Stimulated activated naive B cell treated with anti-CD40 and anti-IgM and Interleukin-4, amounts not matched to agents 10 μg/mL and 1 μg/mL and 100 μg/mL, for 72 hours (primary cell): ENCODE measurements at regions not wholly inside any gene's neighbourhood (a gene's known extent, or its start where the extent isn't known, plus 50 kb on each side); places are given as distances from the start of the nearest gene placed in this dataset.

Experiments used
- ATAC-seq, 2 donors: fragments of 150-1000 bp; cut with Tn5 transposase; replicated peaks; 2 replicates each; pipeline ENCODE4 v1.10.0; 2021; ENCODE audit warnings: moderate library complexity in 1 of 2
- DNase-seq: peaks from one replicate; pipeline ENCODE4 v3.0.0; 2021
- H3K27ac Mint-ChIP-seq: one replicate; pipeline ENCODE4 v1.8.0; 2022; ENCODE audit warnings: mild to moderate bottlenecking, mixed read lengths
- H3K27me3 Mint-ChIP-seq, 2 donors: one replicate each; pipeline ENCODE4 v1.8.0; 2022; ENCODE audit warnings: mixed read lengths in 2 of 2
- H3K36me3 Mint-ChIP-seq, 2 donors: one replicate each; pipeline ENCODE4 v1.8.0; 2022; ENCODE audit warnings: mixed read lengths in 2 of 2, mild to moderate bottlenecking in 1 of 2
- H3K4me1 Mint-ChIP-seq, 2 donors: one replicate each; pipeline ENCODE4 v1.8.0; 2022; ENCODE audit warnings: mixed read lengths in 2 of 2, mild to moderate bottlenecking in 1 of 2
- H3K4me3 Mint-ChIP-seq, 2 donors: one replicate each; pipeline ENCODE4 v1.8.0; 2022; ENCODE audit warnings: mild to moderate bottlenecking in 2 of 2, mixed read lengths in 2 of 2, moderate library complexity in 1 of 2
- H3K9me3 Mint-ChIP-seq, 2 donors: one replicate each; pipeline ENCODE4 v1.8.0; 2022; ENCODE audit warnings: mixed read lengths in 2 of 2, mild to moderate bottlenecking in 1 of 2

DNA sequence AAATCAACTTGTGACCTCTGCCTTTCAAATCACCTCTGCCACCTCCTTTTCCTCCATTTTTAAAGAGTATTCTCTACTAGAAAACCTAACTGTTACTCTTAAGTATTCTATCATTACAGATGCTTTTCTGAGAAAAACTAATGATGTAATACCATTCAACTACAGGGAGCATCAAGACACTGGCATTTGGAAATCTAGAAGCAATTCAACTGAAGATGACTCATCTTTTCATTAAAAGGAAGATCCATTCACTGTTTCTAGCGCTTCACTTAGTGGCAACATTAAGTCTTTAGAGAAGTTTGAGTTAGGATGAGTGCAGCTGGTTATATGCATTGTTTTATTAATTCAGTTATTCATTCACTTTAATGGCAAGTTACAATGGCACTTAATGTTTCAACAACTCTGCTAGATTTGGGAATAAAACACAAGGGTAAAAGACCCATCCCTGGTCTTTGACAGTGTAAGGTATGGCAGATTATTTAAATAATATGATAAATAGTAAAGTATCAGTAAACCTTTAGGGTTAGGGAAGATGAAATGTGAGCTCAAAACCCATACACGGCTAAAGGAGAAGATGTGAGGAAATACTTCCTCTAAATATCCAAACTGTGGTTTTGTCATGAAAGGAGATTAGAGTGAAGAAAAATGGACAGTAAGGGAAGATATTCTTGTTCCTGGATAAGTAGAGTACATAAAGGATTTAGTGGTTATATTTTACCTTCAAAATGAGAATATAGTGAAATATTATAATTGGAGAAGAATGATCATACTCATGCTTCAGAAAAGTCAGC is 61.7 kb downstream of the KCNJ2 start:
- Mint-ChIP-seq H3K4me3 (no peak overlapping the region), H3K27ac (no peak overlapping the region), H3K9me3 (peaks cover 0 to 3% of the 10 kb centered on the region in 2 donors), H3K36me3 (no peaks in the 10 kb centered on the region), H3K27me3 (peaks cover 4 to 18% of the 10 kb centered on the region in 2 donors), H3K4me1 (no peaks in the 10 kb centered on the region)
- no peak for DNase-seq
- no peak for ATAC-seq

DNA sequence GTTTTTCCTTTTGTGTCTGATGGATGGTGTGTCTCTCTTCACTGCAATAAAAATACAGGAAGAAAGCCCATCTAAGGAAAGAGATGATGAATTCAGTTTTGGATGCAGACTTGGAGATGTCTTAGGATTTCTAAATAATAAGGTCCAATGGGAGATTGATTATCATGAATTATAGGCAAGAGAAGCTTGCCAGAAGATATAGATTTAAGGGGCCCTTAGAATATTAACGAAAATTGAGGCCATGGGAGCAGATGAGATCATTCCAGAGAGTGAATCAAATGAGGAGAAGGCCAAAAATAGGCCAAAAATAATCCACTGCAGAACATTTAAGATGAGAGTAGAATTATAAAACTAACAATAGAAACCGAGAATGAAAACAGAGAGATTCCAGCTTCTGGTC is 63.1 kb downstream of the KCNJ2 start:
- no peaks in the 10 kb centered on the region for H3K36me3 Mint-ChIP-seq
- no peak overlapping the region for H3K27ac Mint-ChIP-seq
- H3K4me1 Mint-ChIP-seq = no peaks in the 10 kb centered on the region
- H3K27me3 Mint-ChIP-seq = peaks cover 0 to 12% of the 10 kb centered on the region in 2 donors
- H3K9me3 Mint-ChIP-seq = peaks cover 0 to 3% of the 10 kb centered on the region in 2 donors
- H3K4me3 Mint-ChIP-seq = no peak overlapping the region
- no peak for ATAC-seq
- no peak for DNase-seq

DNA sequence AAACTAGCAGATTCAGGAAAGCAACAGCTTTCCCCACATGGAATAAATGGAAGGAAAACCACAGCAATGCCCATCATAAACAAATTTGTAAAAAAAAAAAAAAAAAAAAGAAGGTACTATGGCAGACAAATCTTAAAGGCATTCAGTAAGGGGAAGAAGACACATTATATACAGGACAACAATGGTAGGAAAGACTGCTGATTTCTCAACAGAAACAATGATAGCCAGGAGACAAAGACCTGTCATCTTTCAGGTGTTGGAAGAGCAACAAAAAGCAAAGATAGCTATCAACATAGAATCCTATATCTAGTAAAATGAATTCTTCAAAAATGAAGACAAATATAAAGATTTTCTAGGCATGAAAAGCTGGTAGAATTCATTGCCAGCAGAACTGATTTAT is 65.9 kb downstream of the KCNJ2 start:
- DNase-seq (no peak), ATAC-seq (no peak)
- H3K4me1 Mint-ChIP-seq = no peaks in the 10 kb centered on the region
- H3K27me3 Mint-ChIP-seq = peaks cover 0 to 14% of the 10 kb centered on the region in 2 donors
- no peaks in the 10 kb centered on the region for H3K36me3 Mint-ChIP-seq
- H3K27ac Mint-ChIP-seq = no peak overlapping the region
- no peak overlapping the region for H3K4me3 Mint-ChIP-seq
- H3K9me3 Mint-ChIP-seq = peaks cover 0 to 3% of the 10 kb centered on the region in 2 donors

DNA sequence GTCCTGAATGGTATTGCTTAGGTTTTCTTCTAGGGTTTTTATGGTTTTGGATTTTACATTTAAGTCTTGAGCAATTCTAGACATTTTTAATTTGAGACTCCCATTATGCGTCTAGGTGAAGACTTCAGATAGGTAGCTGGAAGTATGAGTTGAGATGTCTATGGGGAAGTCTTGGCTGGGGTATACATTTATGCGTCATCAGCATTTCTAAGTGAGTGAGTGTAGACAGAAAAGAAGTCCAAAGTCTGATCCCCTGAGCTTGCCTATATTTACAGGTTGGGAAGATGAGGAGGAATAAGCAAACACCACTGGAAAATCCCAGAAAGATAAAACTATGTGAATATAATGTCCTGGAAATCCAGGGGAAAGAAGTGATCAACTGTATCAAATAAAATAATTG is 68.9 kb downstream of the KCNJ2 start:
- Mint-ChIP-seq H3K36me3 (no peaks in the 10 kb centered on the region), H3K9me3 (peaks cover 0 to 3% of the 10 kb centered on the region in 2 donors), H3K27me3 (peaks cover 0 to 8% of the 10 kb centered on the region in 2 donors), H3K27ac (no peak overlapping the region), H3K4me3 (no peak overlapping the region), H3K4me1 (no peaks in the 10 kb centered on the region)
- no peak for DNase-seq
- no peak for ATAC-seq

DNA sequence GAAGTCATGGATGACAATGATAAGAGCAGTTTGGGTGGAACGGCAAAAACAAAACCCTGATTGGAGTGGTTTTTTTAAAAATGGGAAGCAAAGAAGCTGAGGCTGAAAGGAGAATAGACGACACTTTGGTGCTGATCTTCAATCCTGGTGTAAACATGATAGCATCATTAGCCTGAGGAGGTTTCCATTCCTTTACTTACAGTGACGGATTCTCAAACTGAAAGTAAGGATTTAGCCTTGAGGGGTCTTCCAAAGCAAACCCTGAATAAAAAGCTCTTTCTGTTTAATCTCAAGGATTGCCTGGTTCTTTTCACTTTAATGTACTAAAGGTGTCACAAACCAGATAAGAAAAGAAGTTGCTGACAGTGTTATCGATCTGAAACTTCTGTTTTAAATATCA is 69.3 kb downstream of the KCNJ2 start:
- Mint-ChIP-seq H3K27ac (no peak overlapping the region), H3K9me3 (peaks cover 0 to 3% of the 10 kb centered on the region in 2 donors), H3K4me3 (no peak overlapping the region), H3K27me3 (peaks cover 0 to 8% of the 10 kb centered on the region in 2 donors), H3K4me1 (no peaks in the 10 kb centered on the region), H3K36me3 (no peaks in the 10 kb centered on the region)
- DNase-seq (no peak), ATAC-seq (no peak)

DNA sequence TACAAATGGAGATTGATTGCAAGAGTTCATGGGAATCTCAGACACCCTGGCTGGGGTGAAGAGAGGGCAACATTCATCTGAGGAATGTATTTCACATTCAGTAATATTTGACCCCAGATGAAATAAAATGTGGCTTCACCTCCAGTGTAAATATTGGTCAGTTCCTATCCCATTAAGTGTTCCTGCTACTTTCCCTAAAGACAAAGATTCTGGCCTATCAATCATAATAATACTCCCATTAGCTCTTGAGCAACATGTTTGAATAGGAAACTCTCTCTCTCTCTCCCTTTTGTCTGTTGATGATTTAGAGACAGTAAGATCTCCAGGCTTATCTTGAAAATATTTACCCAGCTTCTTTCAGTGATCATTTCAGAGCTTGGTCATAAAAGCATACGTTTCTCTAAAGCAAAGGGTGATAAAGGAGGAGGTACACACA is 70.1 kb downstream of the KCNJ2 start:
- peaks cover 0 to 8% of the 10 kb centered on the region in 2 donors for H3K27me3 Mint-ChIP-seq
- H3K27ac Mint-ChIP-seq = no peak overlapping the region
- ATAC-seq = no peak
- peaks cover 0 to 1% of the 10 kb centered on the region in 2 donors for H3K9me3 Mint-ChIP-seq
- H3K36me3 Mint-ChIP-seq = no peaks in the 10 kb centered on the region
- no peaks in the 10 kb centered on the region for H3K4me1 Mint-ChIP-seq
- H3K4me3 Mint-ChIP-seq = no peak overlapping the region
- no peak for DNase-seq

DNA sequence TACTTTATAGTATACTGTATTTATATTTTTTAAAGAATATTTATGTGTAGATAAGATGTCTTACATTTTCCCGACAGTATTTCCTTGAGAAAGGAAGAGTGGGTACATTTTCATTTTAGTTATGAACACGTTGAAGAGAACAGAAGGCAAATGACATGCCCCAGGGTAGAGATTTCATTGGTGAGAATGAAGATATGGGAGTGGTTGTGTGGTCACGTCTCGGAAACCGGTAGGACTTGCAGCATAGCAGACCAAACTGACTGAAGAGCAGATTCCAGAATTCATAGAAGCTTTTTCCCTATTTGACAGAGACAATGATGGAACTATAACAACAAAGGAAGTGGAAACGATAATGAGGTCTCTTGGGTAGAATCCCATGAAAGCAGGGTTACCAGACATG is 71.7 kb downstream of the KCNJ2 start:
- Mint-ChIP-seq H3K36me3 (no peaks in the 10 kb centered on the region), H3K27ac (no peak overlapping the region), H3K9me3 (no peaks in the 10 kb centered on the region), H3K27me3 (peaks cover 0 to 8% of the 10 kb centered on the region in 2 donors), H3K4me1 (no peaks in the 10 kb centered on the region), H3K4me3 (no peak overlapping the region)
- DNase-seq (no peak), ATAC-seq (no peak)

DNA sequence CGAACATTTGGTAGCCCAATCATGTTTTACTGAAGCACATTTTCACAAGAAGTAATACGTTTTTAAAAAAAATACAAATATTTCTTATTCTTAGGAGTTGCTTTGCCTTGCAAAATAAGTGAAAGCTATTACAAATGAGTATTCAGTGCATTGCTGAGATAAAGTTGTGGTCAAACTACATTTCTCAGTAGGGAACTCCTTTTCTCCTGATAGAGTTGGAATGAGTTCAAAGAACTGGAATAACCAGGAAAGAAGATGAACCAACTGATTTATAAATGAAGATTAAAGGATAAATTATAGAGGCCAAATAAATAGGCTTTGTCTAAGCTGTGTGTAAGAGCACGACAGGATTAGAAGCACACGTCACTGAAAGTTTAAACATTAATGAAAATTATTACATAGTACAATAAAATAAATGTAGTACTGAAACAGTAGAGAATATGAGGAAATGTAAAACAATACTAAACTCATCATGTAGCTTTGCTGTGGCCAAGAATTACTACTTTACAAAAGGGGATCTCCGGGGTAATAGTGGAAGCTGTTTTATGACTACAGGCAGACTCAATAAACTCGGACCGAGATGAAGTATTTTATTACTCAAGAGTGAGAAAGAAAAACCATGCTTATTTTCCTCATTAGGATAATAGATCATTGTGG is 73.6 kb downstream of the KCNJ2 start:
- no peak for DNase-seq
- ATAC-seq = no peak
- H3K27ac Mint-ChIP-seq = no peak overlapping the region
- no peaks in the 10 kb centered on the region for H3K36me3 Mint-ChIP-seq
- H3K9me3 Mint-ChIP-seq = no peaks in the 10 kb centered on the region
- no peaks in the 10 kb centered on the region for H3K4me1 Mint-ChIP-seq
- no peak overlapping the region for H3K4me3 Mint-ChIP-seq
- H3K27me3 Mint-ChIP-seq = peaks cover 0 to 7% of the 10 kb centered on the region in 2 donors

DNA sequence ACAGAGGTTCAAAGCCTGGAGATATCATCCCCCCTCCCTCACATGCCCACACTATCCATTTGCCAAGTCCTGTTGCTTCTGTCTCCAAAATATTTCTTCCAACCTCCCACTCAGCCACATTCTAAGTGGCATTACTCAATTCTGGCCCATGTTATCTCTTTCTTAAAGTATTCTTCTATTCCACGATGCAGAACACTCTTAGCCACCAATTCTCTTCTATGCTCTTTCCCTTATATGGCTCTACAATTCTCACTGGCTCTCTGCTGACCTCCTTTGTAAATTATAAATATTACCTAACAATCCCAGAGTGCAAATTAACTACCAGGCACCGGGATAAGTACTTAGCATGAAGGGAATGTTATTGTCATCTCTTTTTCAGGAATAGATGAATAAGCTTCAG is 82.4 kb downstream of the KCNJ2 start:
- DNase-seq (no peak), ATAC-seq (no peak)
- Mint-ChIP-seq H3K27me3 (peaks cover 0 to 8% of the 10 kb centered on the region in 2 donors), H3K27ac (no peak overlapping the region), H3K4me1 (no peaks in the 10 kb centered on the region), H3K4me3 (no peak overlapping the region), H3K36me3 (no peaks in the 10 kb centered on the region), H3K9me3 (no peaks in the 10 kb centered on the region)

DNA sequence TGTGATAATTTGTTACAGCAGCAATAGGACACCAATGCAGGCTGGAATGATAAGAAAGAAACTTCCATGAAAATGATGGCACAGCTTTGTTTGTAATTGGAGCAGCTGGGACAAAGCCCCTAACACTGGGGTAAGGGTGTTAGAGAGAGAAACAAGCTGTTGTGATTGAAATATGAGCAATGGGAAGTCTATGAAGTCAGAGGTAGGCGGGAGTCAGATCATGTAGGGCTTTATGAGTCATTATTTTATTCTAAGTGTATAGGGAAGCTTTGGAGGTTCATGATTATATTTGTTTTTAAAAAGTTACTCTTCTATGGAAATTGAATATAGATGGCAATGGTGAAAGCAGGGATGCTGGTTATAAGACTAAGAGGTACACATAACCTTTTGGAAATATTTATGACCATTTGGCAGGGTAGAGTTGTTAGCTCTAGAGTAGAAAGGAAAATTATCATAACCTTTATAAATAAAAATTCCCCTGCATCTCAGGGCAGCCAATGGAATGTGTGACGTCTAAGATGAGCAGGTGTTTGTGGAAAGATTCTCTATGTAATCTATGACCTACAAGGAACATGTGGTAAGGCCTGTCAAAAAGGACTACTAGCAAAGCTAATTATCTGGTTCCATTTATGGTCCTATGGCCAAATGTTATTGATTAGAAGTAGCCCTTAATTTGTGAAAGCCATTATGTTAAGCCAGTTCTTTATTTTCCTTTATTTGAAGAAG is 85.6 kb downstream of the KCNJ2 start:
- H3K4me1 Mint-ChIP-seq = no peaks in the 10 kb centered on the region
- H3K27ac Mint-ChIP-seq = no peak overlapping the region
- peaks cover 0 to 11% of the 10 kb centered on the region in 2 donors for H3K27me3 Mint-ChIP-seq

DNA sequence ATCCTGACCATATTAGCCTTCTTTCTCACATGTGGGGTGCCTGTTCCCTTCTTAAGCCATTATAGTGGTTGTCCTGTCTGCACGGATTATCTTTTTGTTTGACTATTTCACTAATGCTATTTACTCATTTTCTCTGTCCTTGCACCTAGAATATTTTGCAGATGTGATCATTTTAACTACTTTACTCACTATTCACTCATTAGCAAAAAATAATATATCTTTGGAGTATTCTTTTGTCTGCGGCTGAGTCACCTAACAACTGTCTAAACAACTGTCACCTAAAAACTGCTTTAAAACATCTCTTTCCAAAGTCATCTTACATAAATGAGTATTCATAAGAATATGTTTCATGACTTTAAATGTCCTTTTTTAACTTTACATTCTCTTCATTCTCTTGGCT is 87.4 kb downstream of the KCNJ2 start:
- H3K9me3 Mint-ChIP-seq = no peaks in the 10 kb centered on the region
- no peak for ATAC-seq
- H3K4me3 Mint-ChIP-seq = no peak overlapping the region
- no peak for DNase-seq
- peaks cover 0 to 11% of the 10 kb centered on the region in 2 donors for H3K27me3 Mint-ChIP-seq
- H3K4me1 Mint-ChIP-seq = no peaks in the 10 kb centered on the region
- H3K27ac Mint-ChIP-seq = no peak overlapping the region
- H3K36me3 Mint-ChIP-seq = no peaks in the 10 kb centered on the region

More for the DNA sequence above, 85.6 kb downstream of the KCNJ2 start:
- DNase-seq (no peak), ATAC-seq (no peak)
- no peaks in the 10 kb centered on the region for H3K36me3 Mint-ChIP-seq
- no peaks in the 10 kb centered on the region for H3K9me3 Mint-ChIP-seq
- H3K4me3 Mint-ChIP-seq = no peak overlapping the region

DNA sequence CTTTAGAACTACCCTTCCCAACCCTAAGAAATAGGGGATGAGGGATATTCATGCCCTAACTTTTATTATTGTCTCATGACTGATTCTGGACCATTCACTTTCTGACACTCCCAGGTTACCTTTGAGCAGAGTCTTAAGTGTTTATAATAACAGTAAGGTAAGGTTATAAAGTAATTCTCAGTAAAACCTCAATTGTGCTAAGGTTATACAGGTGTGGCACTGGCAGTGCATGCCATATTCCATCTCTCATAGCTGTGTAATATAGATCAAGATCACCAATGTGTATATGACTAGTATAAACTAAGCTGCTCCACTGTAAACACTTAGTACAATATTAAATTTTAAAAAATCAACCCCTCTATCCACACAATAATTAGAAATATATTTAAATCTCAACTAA is 89.1 kb downstream of the KCNJ2 start:
- Mint-ChIP-seq H3K4me1 (no peaks in the 10 kb centered on the region), H3K4me3 (no peak overlapping the region), H3K9me3 (no peaks in the 10 kb centered on the region), H3K36me3 (no peaks in the 10 kb centered on the region), H3K27me3 (peaks cover 0 to 11% of the 10 kb centered on the region in 2 donors), H3K27ac (no peak overlapping the region)
- ATAC-seq (no peak), DNase-seq (no peak)

DNA sequence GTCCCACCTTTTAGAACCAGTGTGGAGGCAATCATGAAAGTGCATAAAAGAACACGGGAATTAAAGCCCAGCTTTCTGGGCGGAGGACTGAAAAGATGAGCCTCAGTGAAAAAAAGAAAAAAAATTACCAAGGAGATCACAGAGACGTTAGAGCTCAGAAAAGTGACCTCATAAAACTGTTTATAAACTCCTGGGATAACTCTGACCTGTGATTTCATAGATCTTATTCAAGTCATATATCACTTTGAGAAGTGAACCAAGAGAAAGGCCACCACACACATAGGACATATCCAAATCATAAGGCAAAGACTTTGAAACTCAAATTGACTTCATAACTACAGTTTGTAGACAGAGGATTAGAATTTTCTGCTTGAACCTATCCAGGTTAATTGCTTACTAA is 90.1 kb downstream of the KCNJ2 start:
- Mint-ChIP-seq H3K27ac (no peak overlapping the region), H3K36me3 (no peaks in the 10 kb centered on the region), H3K4me3 (no peak overlapping the region), H3K27me3 (peaks cover 0 to 18% of the 10 kb centered on the region in 2 donors), H3K4me1 (no peaks in the 10 kb centered on the region), H3K9me3 (no peaks in the 10 kb centered on the region)
- no peak for DNase-seq
- ATAC-seq = no peak

DNA sequence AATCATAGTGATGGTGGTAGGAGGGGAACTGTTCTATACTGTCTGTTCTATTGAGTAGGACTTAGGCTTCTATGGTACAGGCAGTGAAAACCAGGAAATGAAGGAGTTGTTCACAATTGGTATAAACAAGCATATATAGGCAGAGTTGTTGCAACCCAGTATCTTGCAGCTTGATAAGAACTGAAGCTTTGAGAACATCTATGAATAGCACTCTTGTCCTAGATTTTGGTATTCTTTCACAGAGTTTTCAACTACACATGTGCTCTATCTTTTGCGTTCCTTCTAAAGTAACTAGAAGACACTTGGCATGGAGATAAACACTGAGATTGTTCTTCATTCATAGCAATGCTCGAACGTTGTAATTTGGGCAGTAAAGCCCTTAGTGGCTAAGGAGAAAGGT is 91.8 kb downstream of the KCNJ2 start:
- Mint-ChIP-seq H3K36me3 (no peaks in the 10 kb centered on the region), H3K4me3 (no peak overlapping the region), H3K27ac (no peak overlapping the region), H3K4me1 (no peaks in the 10 kb centered on the region), H3K9me3 (no peaks in the 10 kb centered on the region), H3K27me3 (peaks cover 0 to 15% of the 10 kb centered on the region in 2 donors)
- ATAC-seq = no peak
- DNase-seq = no peak
